Fibroblast of lung (primary cell): ENCODE measurements at regions not wholly inside any gene's neighbourhood (a gene's known extent, or its start where the extent isn't known, plus 50 kb on each side); places are given as distances from the start of the nearest gene placed in this dataset.
"Not testable (repeated sequence)": the region's sequence is repeated elsewhere in the genome, so short reads cannot be mapped to it uniquely, and the experiment has no call there.

Experiments used
- DNase-seq, 2 donors: peaks; one replicate each; pipeline versions ENCODE4 v3.0.0 to v3.0.0-alpha.2; 2010; ENCODE audit warnings: low read depth in 2 of 2
- H2AFZ ChIP-seq: 2 replicates; pipeline ENCODE4 v1.5.1; 2012; ENCODE audit warnings: low read length, control low read depth, inconsistent platforms
- H3K27ac ChIP-seq: 2 replicates; pipeline ENCODE4 v1.5.1; 2011; ENCODE audit warnings: low read length, control low read depth; ENCODE audit not compliant: insufficient read depth
- H3K27me3 ChIP-seq: 2 replicates; pipeline ENCODE4 v1.5.1; 2011; ENCODE audit warnings: mild to moderate bottlenecking, low read length; ENCODE audit not compliant: control insufficient read depth, insufficient read depth
- H3K36me3 ChIP-seq: 2 replicates; pipeline ENCODE4 v1.5.1; 2011; ENCODE audit warnings: low read length; ENCODE audit not compliant: control insufficient read depth, insufficient read depth
- H3K4me1 ChIP-seq: 2 replicates; pipeline ENCODE4 v1.5.1; 2011; ENCODE audit warnings: low read length; ENCODE audit not compliant: control insufficient read depth, insufficient read depth; ENCODE audit errors: extremely low read depth
- H3K4me2 ChIP-seq: 2 replicates; pipeline ENCODE4 v1.5.1; 2011; ENCODE audit warnings: low read length, control low read depth; ENCODE audit not compliant: insufficient read depth; ENCODE audit errors: extremely low read depth
- H3K4me3 ChIP-seq, 4 experiments: fragments of 200-600 bp in 1 of 4; sonication (generic) in 1 of 4; replicated peaks in 1 of 4; 2 replicates each; pipeline ENCODE4 v1.5.1; 2011 to 2016; ENCODE audit warnings: low read length in 4 of 4, low read depth in 3 of 4, mild to moderate bottlenecking in 3 of 4, control low read depth in 2 of 4, inconsistent platforms in 1 of 4, mixed read lengths in 1 of 4; ENCODE audit not compliant: insufficient read depth in 1 of 4; ENCODE audit errors: control extremely low read depth in 1 of 4
- H3K79me2 ChIP-seq: 2 replicates; pipeline ENCODE4 v1.5.1; 2012; ENCODE audit warnings: mild to moderate bottlenecking, low read length, inconsistent platforms; ENCODE audit not compliant: control insufficient read depth, insufficient read depth
- H3K9ac ChIP-seq: 2 replicates; pipeline ENCODE4 v1.5.1; 2011; ENCODE audit warnings: mild to moderate bottlenecking, low read length, control low read depth; ENCODE audit not compliant: insufficient read depth
- H3K9me3 ChIP-seq: 2 replicates; pipeline ENCODE4 v1.5.1; 2012; ENCODE audit warnings: low read depth, low read length; ENCODE audit not compliant: control insufficient read depth, insufficient read depth
- H4K20me1 ChIP-seq: 2 replicates; pipeline ENCODE4 v1.5.1; 2011; ENCODE audit warnings: low read length; ENCODE audit not compliant: control insufficient read depth, insufficient read depth; ENCODE audit errors: extremely low read depth
- EZH2 ChIP-seq: IDR thresholded peaks from 2 replicates; pipeline ENCODE4 v1.5.1; 2012; ENCODE audit warnings: low read length, control low read depth, mild to moderate bottlenecking; ENCODE audit errors: missing control alignments
- TF ChIP-seq, protein P1 (sequence below), 2 donors: IDR thresholded peaks in 1 of 2; conservative IDR thresholded peaks in 1 of 2; 1 replicate in 1 of 2; 2 replicates in 1 of 2; pipeline ENCODE4 v1.5.1; 2011 to 2012; ENCODE audit warnings: low read length in 2 of 2, control low read depth in 1 of 2, inconsistent platforms in 1 of 2, low read depth in 1 of 2, mild to moderate bottlenecking in 1 of 2

DNA sequence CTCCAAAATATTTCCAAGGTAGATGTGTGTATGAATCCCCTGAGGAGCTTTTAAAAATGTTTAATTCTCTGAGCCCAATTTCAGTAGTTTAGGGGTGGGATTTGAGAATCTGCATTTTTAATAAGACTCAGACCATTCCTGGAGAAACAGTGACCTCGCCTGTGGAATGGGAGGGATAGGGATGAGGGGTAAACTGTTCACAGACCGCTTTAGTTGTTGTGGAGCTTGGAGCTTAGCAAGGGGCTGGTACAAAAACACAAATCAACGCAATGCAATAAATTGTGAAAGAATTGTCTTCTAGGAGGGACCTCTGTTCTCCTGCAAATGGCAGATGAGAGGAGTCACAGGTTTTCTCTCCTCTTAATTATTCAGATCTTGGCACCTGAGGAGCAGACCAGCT lies 239.3 kb upstream of the SULF2 start:
- no peak for TF ChIP-seq EZH2
- TF ChIP-seq, protein P1, sequence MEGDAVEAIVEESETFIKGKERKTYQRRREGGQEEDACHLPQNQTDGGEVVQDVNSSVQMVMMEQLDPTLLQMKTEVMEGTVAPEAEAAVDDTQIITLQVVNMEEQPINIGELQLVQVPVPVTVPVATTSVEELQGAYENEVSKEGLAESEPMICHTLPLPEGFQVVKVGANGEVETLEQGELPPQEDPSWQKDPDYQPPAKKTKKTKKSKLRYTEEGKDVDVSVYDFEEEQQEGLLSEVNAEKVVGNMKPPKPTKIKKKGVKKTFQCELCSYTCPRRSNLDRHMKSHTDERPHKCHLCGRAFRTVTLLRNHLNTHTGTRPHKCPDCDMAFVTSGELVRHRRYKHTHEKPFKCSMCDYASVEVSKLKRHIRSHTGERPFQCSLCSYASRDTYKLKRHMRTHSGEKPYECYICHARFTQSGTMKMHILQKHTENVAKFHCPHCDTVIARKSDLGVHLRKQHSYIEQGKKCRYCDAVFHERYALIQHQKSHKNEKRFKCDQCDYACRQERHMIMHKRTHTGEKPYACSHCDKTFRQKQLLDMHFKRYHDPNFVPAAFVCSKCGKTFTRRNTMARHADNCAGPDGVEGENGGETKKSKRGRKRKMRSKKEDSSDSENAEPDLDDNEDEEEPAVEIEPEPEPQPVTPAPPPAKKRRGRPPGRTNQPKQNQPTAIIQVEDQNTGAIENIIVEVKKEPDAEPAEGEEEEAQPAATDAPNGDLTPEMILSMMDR (conservative IDR thresholded peaks at IDR 0.05 in 1 of 2, IDR thresholded peaks at IDR 0.05 in 1 of 2; ENCODE audit: low read depth in 1 of 2, low read length in 2 of 2): no peak
- DNase-seq: peak in 1 of 2 donors; percentile 2
- Histone ChIP-seq H3K9ac (no peak overlapping the region), H4K20me1 (no peaks in the 10 kb centered on the region), H3K27me3 (no peaks in the 10 kb centered on the region), H2AFZ (no peak overlapping the region), H3K79me2 (no peaks in the 10 kb centered on the region), H3K9me3 (no peaks in the 10 kb centered on the region), H3K36me3 (no peaks in the 10 kb centered on the region), H3K4me2 (no peak overlapping the region), H3K4me1 (no peaks in the 10 kb centered on the region), H3K27ac (no peak overlapping the region), H3K4me3 (no peak overlapping the region)

DNA sequence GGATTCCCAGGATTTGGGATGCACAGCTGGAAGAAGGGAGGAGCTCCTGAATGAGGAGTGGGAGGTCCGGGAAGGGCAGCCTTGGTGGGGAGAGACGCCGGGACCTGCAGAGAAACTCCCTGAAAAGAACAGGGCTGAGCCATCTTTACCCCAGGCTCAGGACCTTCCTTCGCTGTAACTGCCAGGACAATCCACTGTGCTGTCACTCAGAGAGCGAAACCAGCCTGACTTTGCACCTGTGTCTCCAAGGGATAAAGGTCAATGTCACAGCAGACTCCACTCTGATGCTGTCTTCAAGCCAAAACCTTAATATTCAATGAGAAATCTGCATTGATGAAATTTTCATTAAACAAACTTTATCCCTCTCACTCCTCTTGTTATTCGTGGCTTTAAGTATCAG lies 235.4 kb upstream of the SULF2 start:
- H3K4me1 ChIP-seq, H3K9ac ChIP-seq, DNase-seq, H3K36me3 ChIP-seq, H3K27me3 ChIP-seq, H3K79me2 ChIP-seq, H3K9me3 ChIP-seq, H3K4me3 ChIP-seq, H2AFZ ChIP-seq, H4K20me1 ChIP-seq, H3K4me2 ChIP-seq, H3K27ac ChIP-seq: not testable (repeated sequence)

DNA sequence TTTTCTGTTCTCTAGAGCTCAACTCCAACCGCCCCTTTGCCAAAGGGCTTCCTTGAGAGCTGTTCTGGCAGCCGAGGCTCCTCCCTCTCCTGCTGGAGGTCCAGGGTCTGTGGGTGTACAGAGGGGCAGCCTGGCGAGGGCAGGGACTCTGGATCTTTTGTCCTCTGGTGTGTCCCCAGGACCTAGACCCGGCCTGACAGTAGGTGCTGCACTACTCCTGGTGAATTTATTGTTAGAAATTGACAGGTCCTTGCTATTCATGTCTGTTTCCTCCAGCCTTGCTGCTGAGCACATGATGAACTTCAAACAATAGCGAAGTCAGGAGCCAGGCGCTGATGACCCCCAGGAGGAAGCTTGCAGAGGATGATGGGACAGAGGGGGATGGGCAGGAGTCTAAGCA lies 234.7 kb upstream of the SULF2 start:
- no peak for DNase-seq
- H3K36me3 ChIP-seq: no peaks in the 10 kb centered on the region
- H4K20me1 ChIP-seq: no peaks in the 10 kb centered on the region
- H3K79me2 ChIP-seq: no peaks in the 10 kb centered on the region
- no peak overlapping the region for H3K4me3 ChIP-seq
- no peak overlapping the region for H3K27ac ChIP-seq
- H3K9me3 ChIP-seq: no peaks in the 10 kb centered on the region
- H3K4me1 ChIP-seq: no peaks in the 10 kb centered on the region
- no peaks in the 10 kb centered on the region for H3K27me3 ChIP-seq
- TF ChIP-seq, protein P1 (conservative IDR thresholded peaks at IDR 0.05 in 1 of 2, IDR thresholded peaks at IDR 0.05 in 1 of 2; ENCODE audit: low read depth in 1 of 2, low read length in 2 of 2): no peak
- no peak for TF ChIP-seq EZH2
- no peak overlapping the region for H2AFZ ChIP-seq
- H3K9ac ChIP-seq: no peak overlapping the region
- H3K4me2 ChIP-seq: no peak overlapping the region

DNA sequence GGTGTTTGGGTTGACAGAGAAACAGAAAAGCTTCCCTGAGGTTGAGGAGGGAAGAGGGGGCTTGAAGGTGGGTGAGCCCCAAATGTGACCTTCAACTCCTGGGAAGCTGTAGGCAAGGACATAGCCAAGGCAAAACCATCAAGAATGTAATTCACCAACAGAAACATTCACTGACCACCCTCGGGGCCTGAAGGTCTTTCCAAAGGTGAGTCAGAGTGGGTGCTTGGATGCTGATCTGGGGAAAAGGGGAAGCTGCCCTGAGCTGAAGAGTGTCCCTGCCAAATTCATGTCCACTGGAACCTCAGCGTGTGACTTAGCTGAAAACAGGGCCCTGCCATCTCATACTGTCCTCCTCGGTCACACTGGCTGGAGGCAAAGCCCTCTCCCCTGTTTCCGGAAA lies 234.2 kb upstream of the SULF2 start:
- DNase-seq: peak in 1 of 2 donors; percentile 66
- Histone ChIP-seq H3K27me3 (no peaks in the 10 kb centered on the region), H4K20me1 (no peaks in the 10 kb centered on the region), H3K4me3 (no peak overlapping the region), H3K27ac (no peak overlapping the region), H2AFZ (no peak overlapping the region), H3K4me2 (no peak overlapping the region), H3K36me3 (no peaks in the 10 kb centered on the region), H3K4me1 (no peaks in the 10 kb centered on the region), H3K9ac (no peak overlapping the region), H3K9me3 (no peaks in the 10 kb centered on the region), H3K79me2 (no peaks in the 10 kb centered on the region)
- TF ChIP-seq, protein P1 (conservative IDR thresholded peaks at IDR 0.05 in 1 of 2, IDR thresholded peaks at IDR 0.05 in 1 of 2; ENCODE audit: low read depth in 1 of 2, low read length in 2 of 2): no peak
- TF ChIP-seq EZH2: no peak

DNA sequence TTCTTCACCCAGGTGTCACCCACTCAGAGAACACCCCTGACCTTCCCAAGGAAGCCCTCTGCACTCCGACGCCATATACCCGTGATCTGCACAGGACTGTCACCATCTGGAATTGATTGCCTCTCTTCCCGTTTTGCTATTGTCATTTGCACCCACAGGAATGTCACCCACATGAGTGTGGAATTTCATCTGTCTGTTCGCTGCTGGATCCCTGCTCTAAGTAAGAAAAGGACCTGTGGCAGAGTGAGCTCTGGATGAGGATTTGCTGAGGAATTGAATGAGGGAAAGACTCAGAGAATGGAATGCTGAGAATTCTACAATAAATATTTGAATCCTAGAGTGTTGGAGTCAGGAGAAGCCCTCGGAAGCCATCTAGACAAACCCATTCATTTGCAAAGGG lies 233.6 kb upstream of the SULF2 start:
- not testable (repeated sequence) for H3K79me2 ChIP-seq, H3K4me2 ChIP-seq, H3K9me3 ChIP-seq, H4K20me1 ChIP-seq, H3K4me3 ChIP-seq, H3K36me3 ChIP-seq, H3K4me1 ChIP-seq, H3K9ac ChIP-seq, H3K27ac ChIP-seq, H2AFZ ChIP-seq, H3K27me3 ChIP-seq
- DNase-seq: peak in 1 of 2 donors; percentile 92
